H1 (cell line): ENCODE measurements at regions not wholly inside any gene's neighbourhood (a gene's known extent, or its start where the extent isn't known, plus 50 kb on each side); places are given as distances from the start of the nearest gene placed in this dataset.

Experiments used
- CTCF ChIA-PET: fragments of 300-600 bp; sonication (Branson Sonifier 250); formaldehyde crosslinking; loops from one replicate; lab custom pipeline; 2021; ENCODE audit not compliant: partially characterized antibody; lab: Charles Lee
- POLR2A ChIA-PET: fragments of 300-600 bp; sonication (Branson Sonifier 250); formaldehyde crosslinking; loops from one replicate; lab custom pipeline; 2021; ENCODE audit warnings: inconsistent platforms; ENCODE audit not compliant: partially characterized antibody; lab: Charles Lee
- DNase-seq, 2 experiments: peaks; one replicate each; pipeline versions ENCODE4 v3.0.0 to v3.0.0-alpha.2; 2010 to 2022; ENCODE audit warnings: low spot score in 2 of 2, low read depth in 1 of 2, mixed read lengths in 1 of 2
- FAIRE-seq: peaks from 2 replicates; lab custom pipeline; 2011; peaks lifted over from hg19 to GRCh38; lab: Jason Lieb, UNC
- H2AFZ ChIP-seq: 2 replicates; pipeline ENCODE4 v1.8.1; 2012; ENCODE audit warnings: low read length, inconsistent platforms
- H2AK5ac ChIP-seq: 2 replicates; pipeline ENCODE4 v1.6.1; 2013; ENCODE audit warnings: low read depth, low read length
- H2BK120ac ChIP-seq: replicated peaks from 2 replicates; pipeline ENCODE3; 2013; ENCODE audit warnings: low read depth, low read length, inconsistent platforms
- H2BK12ac ChIP-seq: 2 replicates; pipeline ENCODE4 v1.6.1; 2013; ENCODE audit warnings: low read depth, low read length
- H2BK15ac ChIP-seq: 2 replicates; pipeline ENCODE4 v1.6.1; 2013; ENCODE audit warnings: low read length
- H2BK20ac ChIP-seq: 2 replicates; pipeline ENCODE4 v1.6.1; 2013; ENCODE audit warnings: low read length
- H2BK5ac ChIP-seq: 2 replicates; pipeline ENCODE4 v1.6.1; 2013; ENCODE audit warnings: low read depth, low read length
- H3K14ac ChIP-seq: 2 replicates; pipeline ENCODE4 v1.6.1; 2013; ENCODE audit warnings: inconsistent platforms; ENCODE audit not compliant: insufficient read length
- H3K18ac ChIP-seq: 2 replicates; pipeline ENCODE4 v1.6.1; 2013; ENCODE audit warnings: low read length; ENCODE audit errors: extremely low read depth
- H3K23ac ChIP-seq: 2 replicates; pipeline ENCODE4 v1.6.1; 2013; ENCODE audit warnings: inconsistent platforms; ENCODE audit not compliant: insufficient read length
- H3K23me2 ChIP-seq: 2 replicates; pipeline ENCODE4 v1.6.1; 2013; ENCODE audit warnings: low read depth, low read length
- H3K27ac ChIP-seq: 2 replicates; pipeline ENCODE4 v1.6.1; 2011; ENCODE audit warnings: low read depth, low read length, inconsistent platforms
- H3K27me3 ChIP-seq, 4 experiments: replicated peaks in 1 of 4; 1 replicate in 1 of 4; 2 replicates in 3 of 4; pipeline versions ENCODE4 v1.6.1 to v1.8.1; 2011 to 2013; ENCODE audit warnings: low read length in 3 of 4, mild to moderate bottlenecking in 3 of 4, inconsistent platforms in 2 of 4, mixed read lengths in 2 of 4, moderate library complexity in 1 of 4; ENCODE audit not compliant: control insufficient read depth in 3 of 4, insufficient read depth in 3 of 4; ENCODE audit errors: extremely low read depth in 1 of 4
- H3K36me3 ChIP-seq, 4 experiments: 2 replicates each; pipeline versions ENCODE4 v1.6.1 to v1.8.1; 2011 to 2013; ENCODE audit warnings: mild to moderate bottlenecking in 4 of 4, low read length in 3 of 4, moderate library complexity in 2 of 4, control low read depth in 1 of 4, inconsistent platforms in 1 of 4; ENCODE audit not compliant: insufficient read depth in 4 of 4, control insufficient read depth in 2 of 4
- H3K4ac ChIP-seq: replicated peaks from 2 replicates; pipeline ENCODE3; 2013; ENCODE audit warnings: low read length, low read depth, mixed read lengths, inconsistent platforms; ENCODE audit not compliant: insufficient read length
- H3K4me1 ChIP-seq, 4 experiments: replicated peaks in 1 of 4; 1 replicate in 1 of 4; 2 replicates in 3 of 4; pipeline versions ENCODE4 v1.6.1 to v1.8.1; 2011 to 2013; ENCODE audit warnings: low read length in 3 of 4, inconsistent platforms in 2 of 4, mixed read lengths in 1 of 4; ENCODE audit not compliant: insufficient read depth in 4 of 4, control insufficient read depth in 3 of 4
- H3K4me2 ChIP-seq, 2 experiments: 2 replicates each; pipeline versions ENCODE4 v1.6.1 to v1.8.1; 2011 to 2013; ENCODE audit warnings: low read depth in 2 of 2, low read length in 2 of 2, control low read depth in 1 of 2, inconsistent platforms in 1 of 2, mild to moderate bottlenecking in 1 of 2; ENCODE audit not compliant: insufficient read depth in 1 of 2
- H3K4me3 ChIP-seq, 4 experiments: fragments of 200-600, 300-600 bp in 1 of 4; sonication (generic), shearing (Covaris generic), sonication (Bioruptor Twin) in 1 of 4; 2 replicates each; pipeline versions ENCODE4 v1.5.1 to v1.8.1; 2011 to 2016; ENCODE audit warnings: low read length in 4 of 4, low read depth in 3 of 4, control low read depth in 2 of 4, inconsistent platforms in 2 of 4, mild to moderate bottlenecking in 2 of 4, mixed read lengths in 1 of 4, moderate library complexity in 1 of 4; ENCODE audit not compliant: insufficient read depth in 2 of 4; ENCODE audit errors: extremely low read depth in 1 of 4
- H3K56ac ChIP-seq: replicated peaks from 2 replicates; pipeline ENCODE3; 2013; ENCODE audit warnings: low read depth, mild to moderate bottlenecking, mixed read lengths, low read length, inconsistent platforms; ENCODE audit not compliant: insufficient read length
- H3K79me1 ChIP-seq: 2 replicates; pipeline ENCODE4 v1.6.1; 2013; ENCODE audit warnings: low read depth, low read length, control low read depth
- H3K79me2 ChIP-seq, 2 experiments: 2 replicates each; pipeline versions ENCODE4 v1.6.1 to v1.8.1; 2012 to 2013; ENCODE audit warnings: low read length in 2 of 2, mild to moderate bottlenecking in 2 of 2, inconsistent platforms in 1 of 2; ENCODE audit not compliant: insufficient read depth in 2 of 2, control insufficient read depth in 1 of 2
- H3K9ac ChIP-seq, 4 experiments: replicated peaks in 1 of 4; 1 replicate in 1 of 4; 2 replicates in 3 of 4; pipeline versions ENCODE4 v1.6.1 to v1.8.1; 2011 to 2013; ENCODE audit warnings: low read depth in 3 of 4, low read length in 3 of 4, control low read depth in 2 of 4, mild to moderate bottlenecking in 2 of 4, moderate library complexity in 2 of 4, inconsistent platforms in 1 of 4; ENCODE audit errors: extremely low read depth in 1 of 4
- H3K9me3 ChIP-seq, 2 experiments: 2 replicates each; pipeline versions ENCODE4 v1.6.1 to v1.8.1; 2012 to 2013; ENCODE audit warnings: mild to moderate bottlenecking in 2 of 2, moderate library complexity in 2 of 2, control low read depth in 1 of 2, inconsistent platforms in 1 of 2, low read depth in 1 of 2, low read length in 1 of 2, mixed read lengths in 1 of 2; ENCODE audit not compliant: insufficient read depth in 2 of 2
- H4K20me1 ChIP-seq, 2 experiments: replicated peaks in 1 of 2; 2 replicates each; pipeline versions ENCODE3 to v1.8.1; 2011 to 2013; ENCODE audit warnings: inconsistent platforms in 2 of 2, low read length in 2 of 2, mild to moderate bottlenecking in 1 of 2; ENCODE audit not compliant: insufficient read depth in 2 of 2, control insufficient read depth in 1 of 2
- H4K5ac ChIP-seq: 2 replicates; pipeline ENCODE4 v1.6.1; 2013; ENCODE audit warnings: low read length, low read depth, mixed read lengths, inconsistent platforms; ENCODE audit not compliant: insufficient read length
- H4K8ac ChIP-seq: 2 replicates; pipeline ENCODE4 v1.8.0; 2013; ENCODE audit warnings: mild to moderate bottlenecking, moderate library complexity, low read length, inconsistent platforms; ENCODE audit not compliant: insufficient read depth; ENCODE audit errors: extremely low read depth
- H4K91ac ChIP-seq: replicated peaks from 2 replicates; pipeline ENCODE3; 2013; ENCODE audit warnings: low read length, mixed read lengths, inconsistent platforms; ENCODE audit not compliant: insufficient read length
- ASH2L ChIP-seq: fragments of 200-600, 300-600 bp; sonication (generic); IDR thresholded peaks from one replicate; pipeline ENCODE4 v1.7.1; 2017; ENCODE audit warnings: low read length
- BCL11A ChIP-seq, 2 experiments: IDR thresholded peaks; one replicate each; pipeline ENCODE4 v1.6.1; 2011; ENCODE audit warnings: low read depth in 2 of 2, low read length in 2 of 2, mild to moderate bottlenecking in 2 of 2
- CBX8 ChIP-seq: fragments of 300-800, 300-1000 bp; sonication (generic); IDR thresholded peaks from 2 replicates; pipeline ENCODE4 v1.7.1; 2016; ENCODE audit warnings: low read depth, low read length, borderline replicate concordance
- CEBPB ChIP-seq: IDR thresholded peaks from 2 replicates; pipeline ENCODE4 v1.6.1; 2012; ENCODE audit warnings: low read depth, low read length
- JUN ChIP-seq: IDR thresholded peaks from 2 replicates; pipeline ENCODE4 v1.6.1; 2011; ENCODE audit warnings: low read depth, mild to moderate bottlenecking, improper control_type of control experiment, low read length
- KDM4A ChIP-seq: IDR thresholded peaks from one replicate; pipeline ENCODE4 v1.7.1; 2012; ENCODE audit warnings: low read depth, mild to moderate bottlenecking, moderate library complexity, low read length, inconsistent platforms; ENCODE audit not compliant: severe bottlenecking
- MAFK ChIP-seq: IDR thresholded peaks from 2 replicates; pipeline ENCODE4 v1.6.1; 2012; ENCODE audit warnings: low read depth, mild to moderate bottlenecking, improper control_type of control experiment, low read length
- SIN3A ChIP-seq, 2 experiments: IDR thresholded peaks in 1 of 2; conservative IDR thresholded peaks in 1 of 2; 2 replicates each; pipeline ENCODE4 v1.6.1; 2011 to 2012; ENCODE audit warnings: low read length in 2 of 2, improper control_type of control experiment in 1 of 2, low read depth in 1 of 2, mild to moderate bottlenecking in 1 of 2
- SP4 ChIP-seq: IDR thresholded peaks from 2 replicates; pipeline ENCODE4 v1.6.1; 2012; ENCODE audit warnings: low read length, inconsistent platforms
- SRF ChIP-seq: IDR thresholded peaks from 2 replicates; pipeline ENCODE4 v1.6.1; 2011; ENCODE audit warnings: mild to moderate bottlenecking, low read depth, low read length, moderate library complexity
- SUZ12 ChIP-seq: fragments of 200-600 bp; sonication (generic); IDR thresholded peaks from 2 replicates; pipeline ENCODE4 v1.6.1; 2012; ENCODE audit warnings: mild to moderate bottlenecking, inconsistent platforms, low read length, moderate library complexity, mixed read lengths
- TAF7 ChIP-seq: optimal IDR thresholded peaks from 2 replicates; pipeline ENCODE3; 2011; ENCODE audit warnings: low read depth, mild to moderate bottlenecking, inconsistent platforms, low read length, moderate library complexity, borderline replicate concordance
- TBP ChIP-seq: IDR thresholded peaks from 2 replicates; pipeline ENCODE4 v1.6.1; 2011; ENCODE audit warnings: low read depth, low read length, improper control_type of control experiment
- TCF12 ChIP-seq: IDR thresholded peaks from 2 replicates; pipeline ENCODE4 v1.6.1; 2011; ENCODE audit warnings: low read depth, mild to moderate bottlenecking, low read length
- TEAD4 ChIP-seq: IDR thresholded peaks from 2 replicates; pipeline ENCODE4 v1.6.1; 2012; ENCODE audit warnings: low read depth, low read length, inconsistent platforms, mixed read lengths
- TF ChIP-seq, protein P1 (sequence below): IDR thresholded peaks from 2 replicates; pipeline ENCODE4 v1.6.1; 2012; ENCODE audit warnings: low read length, inconsistent platforms

DNA sequence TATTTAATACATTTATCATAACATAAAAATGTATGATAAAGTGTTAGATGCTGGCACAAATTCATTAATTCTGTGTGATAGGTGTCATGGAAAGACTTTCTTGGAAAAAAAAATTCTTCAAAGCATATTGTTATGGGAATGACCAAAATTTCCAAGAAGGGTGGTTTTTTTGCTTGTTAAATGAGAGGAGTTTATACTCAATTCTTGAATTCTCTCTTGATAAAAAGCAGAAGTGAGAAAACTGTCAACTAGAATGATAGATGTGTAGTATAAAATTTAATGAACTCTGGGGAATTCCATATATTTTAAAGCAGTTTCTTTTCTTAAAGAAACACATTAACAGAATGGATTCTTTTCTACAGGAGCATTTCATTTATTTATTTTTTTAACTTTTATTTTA lies 62.0 kb upstream of the SNAP91 start:
- CTCF ChIA-PET: no interaction called here
- H4K91ac ChIP-seq: no peak overlapping the region
- H3K27me3 ChIP-seq: no peaks in the 10 kb centered on the region
- H3K4me1 ChIP-seq: no peaks in the 10 kb centered on the region
- H3K79me2 ChIP-seq: no peaks in the 10 kb centered on the region
- no peak overlapping the region; the same call in 1 of the 2 replicates for H2AFZ ChIP-seq
- H3K56ac ChIP-seq: no peak overlapping the region
- POLR2A ChIA-PET: no interaction called here
- H3K27ac ChIP-seq: no peak overlapping the region
- H3K4ac ChIP-seq: no peak overlapping the region
- H2BK5ac ChIP-seq: no peak overlapping the region
- DNase-seq (no peak), FAIRE-seq (no peak)
- H3K9me3 ChIP-seq: no peaks in the 10 kb centered on the region
- H3K18ac ChIP-seq: no peak overlapping the region
- no peak overlapping the region for H2AK5ac ChIP-seq
- no peak overlapping the region for H2BK120ac ChIP-seq
- H3K9ac ChIP-seq: no peak overlapping the region
- no peaks in the 10 kb centered on the region for H3K23me2 ChIP-seq
- no peaks in the 10 kb centered on the region for H3K79me1 ChIP-seq
- H3K23ac ChIP-seq: no peak overlapping the region
- no peaks in the 10 kb centered on the region for H3K36me3 ChIP-seq
- H2BK20ac ChIP-seq: no peak overlapping the region
- no peak overlapping the region for H3K14ac ChIP-seq
- no peaks in the 10 kb centered on the region for H4K20me1 ChIP-seq
- H4K5ac ChIP-seq: no peak overlapping the region
- H2BK12ac ChIP-seq: no peak overlapping the region
- no peak overlapping the region for H4K8ac ChIP-seq
- no peak overlapping the region for H2BK15ac ChIP-seq
- H3K4me3 ChIP-seq: no peak overlapping the region
- H3K4me2 ChIP-seq: no peak overlapping the region
- no peak for TF ChIP-seq TEAD4
- TF ChIP-seq BCL11A (IDR thresholded peaks at IDR 0.05; ENCODE audit: low read depth in 2 of 2, low read length in 2 of 2): no peak
- TF ChIP-seq CBX8: no peak
- no peak for TF ChIP-seq SP4
- no peak for TF ChIP-seq MAFK
- TF ChIP-seq CEBPB: no peak
- TF ChIP-seq JUN: no peak
- TF ChIP-seq SUZ12: no peak
- no peak for TF ChIP-seq SRF
- TF ChIP-seq ASH2L: no peak
- TF ChIP-seq TAF7: no peak
- no peak for TF ChIP-seq TCF12
- TF ChIP-seq, protein P1, sequence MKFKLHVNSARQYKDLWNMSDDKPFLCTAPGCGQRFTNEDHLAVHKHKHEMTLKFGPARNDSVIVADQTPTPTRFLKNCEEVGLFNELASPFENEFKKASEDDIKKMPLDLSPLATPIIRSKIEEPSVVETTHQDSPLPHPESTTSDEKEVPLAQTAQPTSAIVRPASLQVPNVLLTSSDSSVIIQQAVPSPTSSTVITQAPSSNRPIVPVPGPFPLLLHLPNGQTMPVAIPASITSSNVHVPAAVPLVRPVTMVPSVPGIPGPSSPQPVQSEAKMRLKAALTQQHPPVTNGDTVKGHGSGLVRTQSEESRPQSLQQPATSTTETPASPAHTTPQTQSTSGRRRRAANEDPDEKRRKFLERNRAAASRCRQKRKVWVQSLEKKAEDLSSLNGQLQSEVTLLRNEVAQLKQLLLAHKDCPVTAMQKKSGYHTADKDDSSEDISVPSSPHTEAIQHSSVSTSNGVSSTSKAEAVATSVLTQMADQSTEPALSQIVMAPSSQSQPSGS: no peak
- TF ChIP-seq KDM4A: no peak
- TF ChIP-seq SIN3A (conservative IDR thresholded peaks at IDR 0.05 in 1 of 2, IDR thresholded peaks at IDR 0.05 in 1 of 2; ENCODE audit: low read depth in 1 of 2, low read length in 2 of 2): no peak
- no peak for TF ChIP-seq TBP
